ENCODE measurements at regions not wholly inside any gene's neighbourhood (a gene's known extent, or its start where the extent isn't known, plus 50 kb on each side); places are given as distances from the start of the nearest gene placed in this dataset.
"Not testable (repeated sequence)": the region's sequence is repeated elsewhere in the genome, so short reads cannot be mapped to it uniquely, and the experiment has no call there.

- DNase-seq = no peak
Observed at GRCh38 chr15:31433091-31433490, 106.5 kb downstream of the KLF13 start.

DNA sequence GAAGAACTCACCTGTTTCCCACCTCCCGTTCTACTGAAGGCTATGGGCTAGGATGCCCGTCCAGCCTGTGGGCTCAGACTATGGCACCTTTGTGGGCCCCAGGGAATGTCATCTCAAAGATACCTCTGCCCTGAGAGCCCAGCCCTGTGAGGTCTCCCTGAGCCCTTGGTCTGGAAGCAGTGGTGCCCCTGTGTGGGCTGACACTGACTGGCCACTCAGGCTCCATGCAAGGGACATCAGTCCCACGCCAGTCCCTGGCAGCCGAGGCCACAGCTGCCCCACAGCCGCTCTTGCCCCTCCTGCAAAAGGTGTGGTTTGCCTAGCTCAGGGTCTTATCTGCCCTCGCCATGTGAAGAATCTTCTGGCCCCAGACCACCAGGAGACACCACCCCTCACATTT is 106.9 kb downstream of the KLF13 start:
- DNase-seq = no peak

DNA sequence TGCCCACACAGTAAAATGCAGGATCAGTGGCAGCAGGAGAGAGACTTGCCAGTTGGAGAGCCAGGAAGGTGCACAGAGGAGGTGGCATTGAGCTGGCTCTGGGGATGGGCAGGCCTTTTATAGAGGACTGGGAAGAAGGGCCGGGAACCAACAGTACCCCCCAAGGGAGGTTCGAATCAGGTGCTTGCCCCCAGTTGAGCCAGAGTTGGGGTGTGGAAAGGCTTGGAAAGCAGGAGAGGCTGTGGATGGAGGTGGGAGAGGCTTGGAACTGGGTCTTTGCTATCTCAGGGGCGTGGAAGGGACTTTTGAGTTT is 107.6 kb downstream of the KLF13 start:
- DNase-seq = no peak

DNA sequence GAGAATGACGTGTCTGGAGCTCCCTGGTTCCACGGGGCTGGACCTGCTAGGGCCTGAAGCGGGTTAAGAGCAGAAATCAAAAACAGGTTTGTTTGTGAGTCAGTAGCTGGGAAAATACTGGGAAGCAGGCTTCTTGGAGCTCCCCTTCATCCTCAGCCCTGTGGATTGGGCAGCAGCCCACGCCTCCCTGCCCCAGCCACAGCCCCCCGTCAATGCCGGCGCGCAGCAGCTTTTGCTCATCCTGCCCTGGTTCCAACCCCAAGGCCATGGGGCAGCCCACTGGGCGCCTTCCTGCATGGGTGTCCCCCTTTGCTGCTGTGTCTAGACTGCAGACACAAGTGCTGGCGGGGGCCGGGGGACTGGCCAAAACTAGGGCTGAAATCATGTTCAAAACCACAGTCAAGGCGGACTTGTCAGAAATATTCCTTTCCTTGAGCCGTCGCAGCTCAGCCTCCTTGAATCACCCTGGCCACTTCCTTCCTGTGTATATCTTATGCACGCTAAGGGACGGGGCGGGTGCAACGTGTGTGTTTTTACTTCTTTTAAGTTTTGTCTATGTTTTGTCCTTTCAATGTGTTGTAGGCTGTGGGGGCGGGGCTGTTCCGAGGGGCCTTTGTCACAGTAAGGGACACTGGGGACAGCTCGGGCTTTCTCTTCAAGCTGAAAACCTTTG is 108.1 kb downstream of the KLF13 start:
- peak; percentile 48 for DNase-seq

GRCh38 chr15:31435261-31435911 is 108.8 kb downstream of the KLF13 start:
- DNase-seq = peak; percentile 4

DNA sequence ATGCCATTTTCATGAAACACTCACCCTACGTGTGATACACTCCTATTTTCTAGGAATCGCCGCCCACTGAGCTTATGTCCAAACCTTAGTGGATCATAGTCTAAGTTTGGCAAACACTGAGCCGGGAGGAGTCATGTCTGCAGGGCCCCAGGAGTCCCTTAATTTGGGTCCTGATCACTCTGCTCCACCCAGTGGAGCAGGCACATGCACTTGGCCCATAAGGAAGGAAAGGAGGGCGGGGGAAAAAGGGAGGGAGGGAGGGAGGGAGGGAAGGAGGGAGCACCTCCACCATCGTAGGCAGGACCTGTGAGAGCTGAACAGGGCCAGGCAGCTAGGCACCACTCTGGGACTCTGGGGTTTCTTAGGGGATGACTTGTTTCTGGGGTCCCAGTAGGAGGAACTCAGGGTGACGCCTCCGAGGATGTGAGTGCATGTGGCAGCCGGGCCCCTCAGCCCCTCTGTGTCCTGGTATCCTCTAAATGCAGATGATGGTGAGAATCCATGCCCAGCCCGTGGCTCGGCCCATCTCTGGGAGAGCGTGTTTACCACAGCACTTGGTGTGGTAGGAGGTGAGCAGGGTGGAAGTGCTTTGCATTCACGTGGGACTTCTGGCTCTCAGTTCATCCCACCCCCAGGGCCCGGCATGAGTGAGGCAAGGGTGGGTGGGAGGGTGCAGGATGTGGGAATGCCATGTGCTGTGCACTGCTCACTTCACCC is 109.4 kb downstream of the KLF13 start:
- no peak for DNase-seq

GRCh38 chr15:31437686-31438085 is 111.1 kb downstream of the KLF13 start:
- DNase-seq = no peak

DNA sequence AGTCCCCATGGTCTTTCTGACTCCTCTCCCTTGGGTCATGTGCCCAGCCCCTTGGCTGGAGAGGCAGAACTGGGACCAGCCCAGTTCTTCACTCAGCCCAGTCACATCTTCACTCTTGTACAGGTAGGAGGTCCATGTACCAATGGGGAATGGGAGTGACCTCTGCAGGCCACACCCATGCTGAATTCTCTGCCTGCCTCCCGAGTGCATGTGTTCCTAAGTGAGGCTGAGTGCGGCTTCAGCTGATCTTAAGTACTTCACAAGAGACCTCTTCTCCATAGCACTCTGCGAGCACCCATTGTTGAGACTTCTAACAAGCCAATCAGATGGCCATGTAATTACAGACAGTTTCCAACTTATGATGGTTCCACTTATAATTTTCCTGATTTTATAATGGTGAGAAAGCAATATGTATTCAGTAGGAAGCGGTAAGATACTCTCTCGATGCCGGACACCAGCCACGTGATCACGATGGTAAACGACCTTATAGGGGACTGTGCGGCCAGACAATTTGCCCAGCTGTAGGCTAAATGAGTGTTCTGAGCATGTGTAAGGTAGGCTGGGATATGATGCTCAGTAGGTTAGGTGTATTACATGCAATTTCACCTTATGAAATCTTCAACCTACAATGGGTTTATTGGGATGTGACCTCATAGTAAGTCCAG is 112.1 kb downstream of the KLF13 start:
- DNase-seq = no peak

DNA sequence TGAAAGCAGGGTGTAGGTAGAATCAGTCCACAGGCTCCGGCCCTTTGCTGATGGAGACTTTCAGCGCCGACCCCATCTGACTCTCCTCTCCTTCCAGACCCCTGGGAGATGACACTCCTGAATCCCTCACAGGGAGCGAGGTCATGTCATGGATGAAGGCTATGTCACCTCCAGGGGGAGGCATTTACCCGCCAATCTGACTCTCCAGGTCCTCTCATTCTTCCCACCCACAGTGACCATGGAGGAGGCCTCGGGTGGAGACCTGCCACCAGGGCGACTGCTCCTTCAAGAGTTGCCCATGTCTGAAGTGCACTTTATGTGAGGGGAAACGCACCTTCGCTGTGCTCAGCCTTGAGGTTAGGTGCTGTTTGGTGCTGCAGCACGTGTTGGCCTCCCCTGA is 112.7 kb downstream of the KLF13 start:
- no peak for DNase-seq

GRCh38 chr15:31440216-31440615 is 113.6 kb downstream of the KLF13 start:
- DNase-seq = not testable (repeated sequence)

- no peak for DNase-seq
Observed at GRCh38 chr15:31440754-31441311, 114.2 kb downstream of the KLF13 start.

GRCh38 chr15:31442226-31442625 is 115.6 kb downstream of the KLF13 start:
- DNase-seq = no peak

DNA sequence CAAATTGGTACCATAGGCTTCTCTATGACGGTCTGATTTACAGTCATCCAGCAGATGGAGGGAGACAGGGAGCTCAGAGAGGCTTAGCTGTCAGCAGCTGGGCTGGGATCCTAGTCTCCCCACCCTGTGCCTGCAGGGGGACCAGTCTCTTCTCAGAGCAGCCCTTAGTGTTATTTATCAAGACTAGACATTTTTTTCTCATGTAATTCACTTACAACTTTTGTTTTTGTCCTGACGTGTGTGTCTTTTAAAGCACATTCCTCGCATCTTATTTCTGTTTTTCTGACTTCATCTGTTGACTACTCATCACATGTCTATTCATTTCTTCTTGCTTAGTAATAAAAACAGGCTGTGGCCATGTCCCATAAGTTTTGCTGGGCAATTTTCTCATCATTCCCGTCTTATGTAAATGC is 116.1 kb downstream of the KLF13 start:
- DNase-seq = peak; percentile 19

GRCh38 chr15:31444844-31445243 is 118.2 kb downstream of the KLF13 start:
- no peak for DNase-seq

DNA sequence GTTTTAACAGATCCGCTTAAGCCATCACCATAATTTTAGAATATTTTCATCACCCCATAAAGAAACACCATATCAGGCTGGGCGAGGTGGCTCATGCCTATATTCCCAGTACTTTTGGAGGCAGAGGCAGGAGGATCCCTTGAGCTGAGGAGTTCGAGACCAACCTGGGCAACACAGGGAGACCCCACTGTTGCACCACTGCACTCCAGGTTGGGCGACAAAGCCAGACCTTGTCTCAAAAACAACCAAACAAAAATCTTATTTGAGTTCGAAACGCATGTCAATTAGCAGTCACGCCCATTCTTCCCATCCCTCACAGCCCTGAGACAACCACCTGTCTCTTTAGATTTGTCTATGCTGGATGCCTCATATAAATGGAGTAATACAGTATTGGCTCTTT is 119.9 kb downstream of the KLF13 start:
- DNase-seq = no peak

- DNase-seq = no peak
Observed at GRCh38 chr15:31447931-31448634, 121.4 kb downstream of the KLF13 start.

DNA sequence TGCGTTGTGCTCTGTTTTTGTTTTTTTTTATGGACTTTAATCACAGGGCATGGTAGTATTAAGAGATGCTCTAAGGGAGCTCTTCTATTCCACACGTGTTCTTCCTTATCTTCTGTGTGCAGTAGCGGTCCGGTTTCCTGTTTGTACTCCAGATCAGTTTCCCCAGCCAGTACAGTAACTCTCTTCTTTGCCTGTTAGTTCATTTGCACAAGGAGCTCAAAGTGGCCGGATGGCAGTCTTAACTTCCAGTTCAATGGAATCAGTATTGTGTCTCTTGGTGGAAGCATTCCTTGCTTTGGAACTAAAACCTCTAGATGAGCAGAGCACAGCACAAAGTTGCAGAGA is 122.0 kb downstream of the KLF13 start:
- DNase-seq = no peak

GRCh38 chr15:31452595-31453557 is 126.2 kb downstream of the KLF13 start:
- DNase-seq = no peak

DNA sequence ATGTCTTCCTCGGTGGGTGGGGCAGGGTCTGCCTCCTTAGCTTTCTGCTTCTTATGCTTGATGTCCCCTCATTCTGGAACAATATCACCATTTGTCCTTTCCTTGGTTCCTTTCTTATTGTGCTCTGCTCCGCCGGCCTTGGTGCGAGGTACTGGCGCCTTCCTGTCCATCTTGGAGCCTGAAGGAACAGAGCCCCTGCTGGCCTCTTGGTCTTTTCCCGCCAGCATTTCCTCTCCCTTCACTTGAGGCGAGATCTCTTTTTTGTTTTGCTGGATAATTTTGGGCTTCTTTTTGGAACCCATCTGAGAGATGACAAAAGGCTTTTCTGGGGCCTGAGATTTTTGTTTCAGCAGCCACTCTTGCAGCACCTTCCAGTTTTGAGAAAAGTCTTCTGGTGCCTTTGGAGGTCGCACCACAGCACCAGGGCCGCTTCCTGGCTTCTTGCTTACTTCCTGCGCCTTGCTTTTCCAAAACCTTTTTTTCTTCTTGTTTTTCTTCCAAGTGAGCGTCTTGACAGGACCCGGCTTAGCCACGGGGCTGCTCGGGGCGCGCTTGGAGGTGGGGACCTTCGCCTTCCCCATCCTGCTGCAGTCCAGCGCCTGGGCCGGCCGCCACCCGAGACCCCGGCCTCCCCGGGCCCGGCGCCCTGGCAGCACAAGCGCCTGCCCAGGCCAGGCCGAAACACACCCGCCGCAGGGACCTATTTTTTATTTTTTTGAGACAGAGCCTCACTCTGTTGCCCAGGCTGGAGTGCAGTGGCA is 127.1 kb downstream of the KLF13 start:
- DNase-seq = no peak

GRCh38 chr15:31455499-31455898 is 128.9 kb downstream of the KLF13 start:
- no peak for DNase-seq

Measured in NCI-H226 (cell line).